WTC11 (cell line): ENCODE measurements at regions not wholly inside any gene's neighbourhood (a gene's known extent, or its start where the extent isn't known, plus 50 kb on each side); places are given as distances from the start of the nearest gene placed in this dataset.
A peak's percentile ranks its signal among the peaks of the same experiment; 100 is the strongest.

Source experiments
- ATAC-seq: fragments of 200-7000 bp; cut with Tn5 transposase; 2 replicates; pipeline ENCODE4 v1.10.0; 2021; ENCODE audit warnings: mild to moderate bottlenecking, moderate library complexity
- CTCF ChIA-PET: fragments of 300-600 bp; sonication (Branson Sonifier 250); formaldehyde crosslinking; loops from one replicate; lab custom pipeline; 2021; ENCODE audit warnings: antibody characterized with exemption; lab: Charles Lee
- POLR2A ChIA-PET: fragments of 350-600 bp; sonication (Branson Sonifier 250); formaldehyde crosslinking; loops from one replicate; lab custom pipeline; 2021; ENCODE audit warnings: antibody characterized with exemption; lab: Charles Lee
- DNase-seq: peaks from one replicate; pipeline ENCODE4 v3.0.0; 2021; ENCODE audit warnings: low spot score
- H3K27ac Mint-ChIP-seq: 2 replicates; pipeline ENCODE4 v1.8.0; 2021; ENCODE audit warnings: mixed read lengths
- H3K27me3 Mint-ChIP-seq: 2 replicates; pipeline ENCODE4 v1.8.0; 2021; ENCODE audit warnings: low read depth, mild to moderate bottlenecking, moderate library complexity, mixed read lengths
- H3K36me3 Mint-ChIP-seq: 2 replicates; pipeline ENCODE4 v1.8.0; 2021; ENCODE audit warnings: mixed read lengths
- H3K4me1 Mint-ChIP-seq: 2 replicates; pipeline ENCODE4 v1.8.0; 2022; ENCODE audit warnings: mixed read lengths
- H3K4me3 Mint-ChIP-seq: 2 replicates; pipeline ENCODE4 v1.8.0; 2021; ENCODE audit warnings: mild to moderate bottlenecking, moderate library complexity, mixed read lengths
- H3K9me3 Mint-ChIP-seq: 2 replicates; pipeline ENCODE4 v1.8.0; 2021; ENCODE audit warnings: mixed read lengths
- FOXP1 ChIP-seq: sonication (generic); formaldehyde crosslinking; IDR thresholded peaks from 2 replicates; pipeline ENCODE4 v1.8.0; 2022; ENCODE audit warnings: missing genetic modification reagents, mild to moderate bottlenecking, moderate library complexity, borderline replicate concordance
- GRHL2 ChIP-seq: fragments of 250-450 bp; sonication (Bioruptor Pico); IDR thresholded peaks from 2 replicates; pipeline ENCODE4 v1.8.0; 2022; ENCODE audit warnings: mild to moderate bottlenecking, moderate library complexity; ENCODE audit not compliant: insufficient replicate concordance, severe bottlenecking
- GTF2I ChIP-seq: fragments of 250-450 bp; sonication (Bioruptor Pico); conservative IDR thresholded peaks from 2 replicates; pipeline ENCODE4 v1.4.0; 2021; ENCODE audit warnings: mild to moderate bottlenecking
- HMGA2 ChIP-seq: fragments of 250-450 bp; sonication (Bioruptor Pico); IDR thresholded peaks from 2 replicates; pipeline ENCODE4 v1.4.0; 2021; ENCODE audit warnings: mild to moderate bottlenecking, moderate library complexity
- JUN ChIP-seq: sonication (generic); formaldehyde crosslinking; IDR thresholded peaks from 2 replicates; pipeline ENCODE4 v1.8.0; 2023; ENCODE audit warnings: mild to moderate bottlenecking, missing genetic modification reagents
- MYBL2 ChIP-seq: sonication (generic); formaldehyde crosslinking; IDR thresholded peaks from 2 replicates; pipeline ENCODE4 v1.8.1; 2023; ENCODE audit warnings: mild to moderate bottlenecking, moderate library complexity, missing genetic modification reagents
- NR1H2 ChIP-seq: sonication (generic); formaldehyde crosslinking; IDR thresholded peaks from 2 replicates; pipeline ENCODE4 v1.9.0; 2021; ENCODE audit warnings: mild to moderate bottlenecking, moderate library complexity, missing genetic modification reagents
- OVOL2 ChIP-seq: fragments of 250-450 bp; sonication (Bioruptor Pico); IDR thresholded peaks from 2 replicates; pipeline ENCODE4 v1.9.0; 2021; ENCODE audit warnings: mild to moderate bottlenecking, borderline replicate concordance
- SMAD4 ChIP-seq: sonication (generic); formaldehyde crosslinking; IDR thresholded peaks from 2 replicates; pipeline ENCODE4 v1.8.0; 2022; ENCODE audit warnings: mild to moderate bottlenecking, missing genetic modification reagents
- ZNF121 ChIP-seq: sonication (generic); formaldehyde crosslinking; IDR thresholded peaks from 2 replicates; pipeline ENCODE4 v1.8.0; 2023; ENCODE audit warnings: missing genetic modification reagents
- ZNF219 ChIP-seq: sonication (generic); formaldehyde crosslinking; IDR thresholded peaks from 2 replicates; pipeline ENCODE4 v1.8.0; 2023; ENCODE audit warnings: missing genetic modification reagents, mild to moderate bottlenecking, borderline replicate concordance
- ZNF317 ChIP-seq: sonication (generic); formaldehyde crosslinking; IDR thresholded peaks from 2 replicates; pipeline ENCODE4 v1.8.1; 2023; ENCODE audit warnings: low read depth, mild to moderate bottlenecking, moderate library complexity, missing genetic modification reagents, borderline replicate concordance
- ZNF423 ChIP-seq: fragments of 250-450 bp; sonication (Bioruptor Pico); IDR thresholded peaks from 2 replicates; pipeline ENCODE4 v2.1.2; 2022; ENCODE audit warnings: mild to moderate bottlenecking, moderate library complexity
- ZNF671 ChIP-seq: fragments of 250-450 bp; sonication (Bioruptor Pico); IDR thresholded peaks from 2 replicates; pipeline ENCODE4 v1.8.0; 2021; ENCODE audit warnings: mild to moderate bottlenecking
- TF ChIP-seq, protein P1 (sequence below): sonication (generic); formaldehyde crosslinking; IDR thresholded peaks from 2 replicates; pipeline ENCODE4 v1.8.0; 2023; ENCODE audit warnings: missing genetic modification reagents, mild to moderate bottlenecking, borderline replicate concordance
- TF ChIP-seq, protein P2 (sequence below): sonication (generic); formaldehyde crosslinking; IDR thresholded peaks from 2 replicates; pipeline ENCODE4 v1.8.0; 2022; ENCODE audit warnings: mild to moderate bottlenecking, missing genetic modification reagents
- TF ChIP-seq, protein P3 (sequence below): sonication (generic); formaldehyde crosslinking; IDR thresholded peaks from 2 replicates; pipeline ENCODE4 v1.8.0; 2023; ENCODE audit warnings: missing genetic modification reagents
- TF ChIP-seq, protein P4 (sequence below): fragments of 250-450 bp; sonication (Bioruptor Pico); conservative IDR thresholded peaks from 2 replicates; pipeline ENCODE4 v1.9.0; 2021; ENCODE audit warnings: mild to moderate bottlenecking
- TF ChIP-seq, protein P5 (sequence below): sonication (generic); formaldehyde crosslinking; IDR thresholded peaks from 2 replicates; pipeline ENCODE4 v1.8.1; 2022; ENCODE audit warnings: missing genetic modification reagents, borderline replicate concordance

DNA sequence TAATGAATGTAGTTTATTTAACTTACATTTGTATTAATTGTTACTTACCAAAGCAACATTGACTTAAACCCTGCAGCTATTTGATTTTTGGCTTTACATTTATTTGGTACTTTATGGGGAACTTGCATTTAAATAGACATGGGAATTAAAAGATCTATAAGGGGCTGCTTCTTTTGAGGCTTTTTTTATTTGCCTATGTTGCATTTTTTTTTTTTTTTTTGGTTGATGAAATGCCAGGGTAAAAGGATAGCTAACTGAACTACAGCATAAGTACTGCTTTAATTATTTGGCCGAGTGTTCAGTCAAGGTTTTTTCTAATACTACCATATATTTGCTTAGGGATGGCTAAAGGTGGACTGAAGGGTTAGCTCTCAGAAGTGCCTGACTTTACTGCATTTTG lies 62.5 kb upstream of the CDH4 start (continued):
- TF ChIP-seq ZNF317 (CRISPR knock-in tag) (no peak), MYBL2 (CRISPR knock-in tag) (no peak), ZNF121 (CRISPR knock-in tag) (no peak), FOXP1 (no peak), ZNF423 (CRISPR knock-in tag) (no peak), ZNF671 (CRISPR knock-in tag) (no peak), NR1H2 (CRISPR knock-in tag) (no peak), GRHL2 (CRISPR knock-in tag) (no peak), OVOL2 (CRISPR knock-in tag) (no peak)
- TF ChIP-seq, protein P1, sequence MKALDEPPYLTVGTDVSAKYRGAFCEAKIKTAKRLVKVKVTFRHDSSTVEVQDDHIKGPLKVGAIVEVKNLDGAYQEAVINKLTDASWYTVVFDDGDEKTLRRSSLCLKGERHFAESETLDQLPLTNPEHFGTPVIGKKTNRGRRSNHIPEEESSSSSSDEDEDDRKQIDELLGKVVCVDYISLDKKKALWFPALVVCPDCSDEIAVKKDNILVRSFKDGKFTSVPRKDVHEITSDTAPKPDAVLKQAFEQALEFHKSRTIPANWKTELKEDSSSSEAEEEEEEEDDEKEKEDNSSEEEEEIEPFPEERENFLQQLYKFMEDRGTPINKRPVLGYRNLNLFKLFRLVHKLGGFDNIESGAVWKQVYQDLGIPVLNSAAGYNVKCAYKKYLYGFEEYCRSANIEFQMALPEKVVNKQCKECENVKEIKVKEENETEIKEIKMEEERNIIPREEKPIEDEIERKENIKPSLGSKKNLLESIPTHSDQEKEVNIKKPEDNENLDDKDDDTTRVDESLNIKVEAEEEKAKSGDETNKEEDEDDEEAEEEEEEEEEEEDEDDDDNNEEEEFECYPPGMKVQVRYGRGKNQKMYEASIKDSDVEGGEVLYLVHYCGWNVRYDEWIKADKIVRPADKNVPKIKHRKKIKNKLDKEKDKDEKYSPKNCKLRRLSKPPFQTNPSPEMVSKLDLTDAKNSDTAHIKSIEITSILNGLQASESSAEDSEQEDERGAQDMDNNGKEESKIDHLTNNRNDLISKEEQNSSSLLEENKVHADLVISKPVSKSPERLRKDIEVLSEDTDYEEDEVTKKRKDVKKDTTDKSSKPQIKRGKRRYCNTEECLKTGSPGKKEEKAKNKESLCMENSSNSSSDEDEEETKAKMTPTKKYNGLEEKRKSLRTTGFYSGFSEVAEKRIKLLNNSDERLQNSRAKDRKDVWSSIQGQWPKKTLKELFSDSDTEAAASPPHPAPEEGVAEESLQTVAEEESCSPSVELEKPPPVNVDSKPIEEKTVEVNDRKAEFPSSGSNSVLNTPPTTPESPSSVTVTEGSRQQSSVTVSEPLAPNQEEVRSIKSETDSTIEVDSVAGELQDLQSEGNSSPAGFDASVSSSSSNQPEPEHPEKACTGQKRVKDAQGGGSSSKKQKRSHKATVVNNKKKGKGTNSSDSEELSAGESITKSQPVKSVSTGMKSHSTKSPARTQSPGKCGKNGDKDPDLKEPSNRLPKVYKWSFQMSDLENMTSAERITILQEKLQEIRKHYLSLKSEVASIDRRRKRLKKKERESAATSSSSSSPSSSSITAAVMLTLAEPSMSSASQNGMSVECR = no peak
- TF ChIP-seq, protein P2, sequence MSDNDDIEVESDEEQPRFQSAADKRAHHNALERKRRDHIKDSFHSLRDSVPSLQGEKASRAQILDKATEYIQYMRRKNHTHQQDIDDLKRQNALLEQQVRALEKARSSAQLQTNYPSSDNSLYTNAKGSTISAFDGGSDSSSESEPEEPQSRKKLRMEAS (CRISPR knock-in tag) = no peak

DNA sequence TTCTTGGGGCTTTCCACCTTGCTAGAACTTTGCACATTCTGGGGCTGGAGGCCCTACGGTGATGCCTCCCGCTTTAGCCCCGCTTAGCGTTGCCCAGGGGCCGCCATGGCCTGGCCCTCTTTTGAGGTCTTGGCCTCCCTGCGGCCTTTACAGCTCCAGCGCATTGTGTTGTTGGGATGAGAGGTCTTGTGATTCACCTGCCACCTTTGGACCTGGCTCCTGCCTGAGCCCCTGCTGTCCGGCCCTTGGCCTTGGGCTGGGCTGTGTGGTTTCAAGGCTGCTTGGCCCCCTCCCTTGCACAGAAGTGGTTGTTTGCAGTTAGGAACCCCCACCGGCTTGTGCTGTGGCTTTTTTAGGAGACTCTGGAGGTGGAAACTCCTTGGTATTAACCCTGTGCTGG lies 61.0 kb upstream of the CDH4 start:
- H3K9me3 Mint-ChIP-seq = peaks cover 16% of the 10 kb centered on the region
- peaks cover 6% of the 10 kb centered on the region for H3K4me1 Mint-ChIP-seq
- peaks cover 10% of the 10 kb centered on the region for H3K36me3 Mint-ChIP-seq
- H3K27me3 Mint-ChIP-seq = peaks cover 47% of the 10 kb centered on the region
- ChIA-PET POLR2A (no interaction called here), CTCF (interaction anchor here (1.0 kb wide), 1 partner anchor 38 kb away, joined by 4 read pairs; no protein-coding TSS in a partner anchor)
- no peak overlapping the region for H3K27ac Mint-ChIP-seq
- DNase-seq (peak; percentile 20), ATAC-seq (peak; percentile 47)
- no peak for TF ChIP-seq JUN
- TF ChIP-seq ZNF423 (CRISPR knock-in tag) = 0 out of 2 replicates have a peak, but pooled peaks have one; percentile 22
- no peak overlapping the region for H3K4me3 Mint-ChIP-seq

DNA sequence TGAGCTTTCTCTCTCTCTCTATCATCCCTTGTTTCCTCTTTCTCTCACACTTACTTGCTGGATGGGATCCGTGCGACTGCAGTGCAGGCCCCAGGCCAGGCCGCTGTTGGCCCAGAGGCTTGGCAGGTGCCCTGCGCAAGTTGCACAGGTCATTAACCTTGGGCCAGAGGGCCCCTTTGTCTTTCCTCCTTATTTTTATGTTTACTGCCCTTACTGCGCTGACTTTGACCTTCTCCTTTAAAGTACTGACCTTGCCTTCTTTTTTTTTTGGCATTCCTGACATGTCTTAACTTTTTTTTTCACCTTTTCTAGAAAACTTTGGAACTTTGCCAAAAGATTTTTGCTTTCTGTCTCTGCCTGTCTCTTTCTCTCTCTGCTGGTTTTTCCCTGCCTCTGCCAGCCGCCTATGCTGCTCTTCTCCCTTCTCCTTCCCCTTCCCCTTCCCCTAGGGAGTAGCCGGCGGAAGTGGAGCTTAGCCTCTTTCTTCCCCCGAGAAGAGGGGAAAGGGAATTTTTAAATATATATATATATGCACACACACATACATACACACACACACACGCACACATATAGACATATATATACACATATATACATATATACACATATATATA lies 59.6 kb upstream of the CDH4 start:
- DNase-seq (no peak), ATAC-seq (peak; percentile 68)
- ChIA-PET CTCF (interaction anchor here (1.2 kb wide), 1 partner anchor 341 kb away, joined by 3 read pairs; no protein-coding TSS in a partner anchor), POLR2A (no interaction called here)
- no peak overlapping the region for H3K27ac Mint-ChIP-seq
- H3K4me3 Mint-ChIP-seq = no peak overlapping the region
- peaks cover 47% of the 10 kb centered on the region for H3K27me3 Mint-ChIP-seq
- TF ChIP-seq, protein P3, sequence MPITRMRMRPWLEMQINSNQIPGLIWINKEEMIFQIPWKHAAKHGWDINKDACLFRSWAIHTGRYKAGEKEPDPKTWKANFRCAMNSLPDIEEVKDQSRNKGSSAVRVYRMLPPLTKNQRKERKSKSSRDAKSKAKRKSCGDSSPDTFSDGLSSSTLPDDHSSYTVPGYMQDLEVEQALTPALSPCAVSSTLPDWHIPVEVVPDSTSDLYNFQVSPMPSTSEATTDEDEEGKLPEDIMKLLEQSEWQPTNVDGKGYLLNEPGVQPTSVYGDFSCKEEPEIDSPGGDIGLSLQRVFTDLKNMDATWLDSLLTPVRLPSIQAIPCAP (CRISPR knock-in tag) = no peak
- no peak for TF ChIP-seq GTF2I
- TF ChIP-seq, protein P4, sequence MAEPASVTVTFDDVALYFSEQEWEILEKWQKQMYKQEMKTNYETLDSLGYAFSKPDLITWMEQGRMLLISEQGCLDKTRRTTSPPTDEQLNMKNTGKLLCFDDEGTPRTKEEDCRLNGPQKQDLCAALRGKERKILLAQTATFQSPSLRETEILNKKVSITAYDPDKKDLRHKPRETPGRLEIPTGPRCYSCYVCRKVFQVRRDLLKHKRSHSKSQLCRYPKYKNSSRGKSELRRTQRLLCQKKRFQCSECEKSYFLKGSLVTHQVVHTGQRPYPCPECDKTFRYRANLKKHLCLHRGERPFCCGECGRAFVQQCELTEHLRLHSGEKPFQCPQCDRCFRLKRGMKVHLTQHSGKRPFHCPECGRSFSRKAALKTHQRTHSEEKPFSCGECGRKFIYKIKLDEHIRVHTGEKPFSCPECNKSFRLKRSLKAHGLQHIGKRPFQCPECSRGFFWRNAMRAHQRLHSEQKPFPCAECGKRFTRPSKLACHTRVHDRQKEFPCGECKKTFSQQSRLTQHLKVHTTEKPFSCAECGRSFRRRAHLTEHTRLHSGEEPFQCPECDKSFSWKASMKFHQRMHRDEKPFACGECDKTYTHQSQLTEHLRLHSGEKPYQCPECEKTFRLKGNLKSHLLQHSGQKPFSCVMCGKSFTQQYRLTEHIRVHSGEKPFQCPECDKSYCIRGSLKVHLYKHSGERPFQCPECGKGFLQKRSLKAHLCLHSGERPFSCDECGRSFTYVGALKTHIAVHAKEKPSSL (CRISPR knock-in tag) = no peak
- TF ChIP-seq ZNF219 (CRISPR knock-in tag) = no peak
- TF ChIP-seq, protein P5, sequence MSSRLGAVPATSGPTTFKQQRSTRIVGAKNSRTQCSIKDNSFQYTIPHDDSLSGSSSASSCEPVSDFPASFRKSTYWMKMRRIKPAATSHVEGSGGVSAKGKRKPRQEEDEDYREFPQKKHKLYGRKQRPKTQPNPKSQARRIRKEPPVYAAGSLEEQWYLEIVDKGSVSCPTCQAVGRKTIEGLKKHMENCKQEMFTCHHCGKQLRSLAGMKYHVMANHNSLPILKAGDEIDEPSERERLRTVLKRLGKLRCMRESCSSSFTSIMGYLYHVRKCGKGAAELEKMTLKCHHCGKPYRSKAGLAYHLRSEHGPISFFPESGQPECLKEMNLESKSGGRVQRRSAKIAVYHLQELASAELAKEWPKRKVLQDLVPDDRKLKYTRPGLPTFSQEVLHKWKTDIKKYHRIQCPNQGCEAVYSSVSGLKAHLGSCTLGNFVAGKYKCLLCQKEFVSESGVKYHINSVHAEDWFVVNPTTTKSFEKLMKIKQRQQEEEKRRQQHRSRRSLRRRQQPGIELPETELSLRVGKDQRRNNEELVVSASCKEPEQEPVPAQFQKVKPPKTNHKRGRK (CRISPR knock-in tag) = peak; percentile 49; the same call in 1 of the 2 replicates
- no peak for TF ChIP-seq HMGA2
- TF ChIP-seq MYBL2 (CRISPR knock-in tag) = no peak
- no peak for TF ChIP-seq SMAD4 (CRISPR knock-in tag)
- peaks cover 11% of the 10 kb centered on the region for H3K9me3 Mint-ChIP-seq
- H3K36me3 Mint-ChIP-seq = peaks cover 10% of the 10 kb centered on the region
- H3K4me1 Mint-ChIP-seq = peaks cover 6% of the 10 kb centered on the region
